Ovary (tissue), 3 donors: ENCODE measurements at regions not wholly inside any gene's neighbourhood (a gene's known extent, or its start where the extent isn't known, plus 50 kb on each side); places are given as distances from the start of the nearest gene placed in this dataset.

Experiments
- CTCF ChIP-seq, 3 donors: fragments of 450-650 bp in 2 of 3; fragments of 200-600 bp in 1 of 3; IDR thresholded peaks; one replicate each; pipeline versions ENCODE4 v1.5.1 to v1.8.0; 2016 to 2022; ENCODE audit warnings: antibody characterized with exemption in 3 of 3, mild to moderate bottlenecking in 1 of 3
- POLR2A ChIP-seq: fragments of 450-650 bp; IDR thresholded peaks from one replicate; pipeline ENCODE4 v1.6.1; 2017; ENCODE audit warnings: antibody characterized with exemption, mild to moderate bottlenecking, moderate library complexity
- donor health status: DM: no; HTN: no; CAD: no.

- no peak for TF ChIP-seq CTCF (IDR thresholded peaks at IDR 0.05)
- TF ChIP-seq POLR2A: no peak
These were observed 1189.2 kb downstream of the BCL11B start for GRCh38 chr14:98082833-98083232.
